ENCODE measurements at regions not wholly inside any gene's neighbourhood (a gene's known extent, or its start where the extent isn't known, plus 50 kb on each side); places are given as distances from the start of the nearest gene placed in this dataset.
A peak's percentile ranks its signal among the peaks of the same experiment; 100 is the strongest.
"Not testable (repeated sequence)": the region's sequence is repeated elsewhere in the genome, so short reads cannot be mapped to it uniquely, and the experiment has no call there.

GRCh38 chr1:148379697-148380096 lies 103.4 kb downstream of the PPIAL4G start:
- DNase-seq (ENCODE audit: low read depth), result no peak
- H3K4me3 ChIP-seq (ENCODE audit: low read length), result no peak overlapping the region
- TF ChIP-seq CTCF (conservative IDR thresholded peaks at IDR 0.05; ENCODE audit: low read length), result no peak

- no peak for DNase-seq (ENCODE audit: low read depth)
- TF ChIP-seq CTCF (conservative IDR thresholded peaks at IDR 0.05; ENCODE audit: low read length), result no peak
- no peak overlapping the region for H3K4me3 ChIP-seq (ENCODE audit: low read length)
Measured at GRCh38 chr1:148379170-148379500, 104.0 kb downstream of the PPIAL4G start.

- DNase-seq (ENCODE audit: low read depth), result not testable (repeated sequence)
Measured at GRCh38 chr1:148377992-148378391, 105.1 kb downstream of the PPIAL4G start.

GRCh38 chr1:148377045-148377444 lies 106.1 kb downstream of the PPIAL4G start:
- not testable (repeated sequence) for H3K4me3 ChIP-seq (ENCODE audit: low read length); DNase-seq (ENCODE audit: low read depth)

More at GRCh38 chr1:148377992-148378391, 105.1 kb downstream of the PPIAL4G start:
- H3K4me3 ChIP-seq (ENCODE audit: low read length), result not testable (repeated sequence)

- TF ChIP-seq CTCF (conservative IDR thresholded peaks at IDR 0.05; ENCODE audit: low read length), result no peak
- no peak for DNase-seq (ENCODE audit: low read depth)
- no peak overlapping the region for H3K4me3 ChIP-seq (ENCODE audit: low read length)
Measured at GRCh38 chr1:148374101-148374500, 109.0 kb downstream of the PPIAL4G start.

- no peak for DNase-seq (ENCODE audit: low read depth)
- no peak for TF ChIP-seq CTCF (conservative IDR thresholded peaks at IDR 0.05; ENCODE audit: low read length)
- H3K4me3 ChIP-seq (ENCODE audit: low read length), result no peak overlapping the region
Measured at GRCh38 chr1:148373192-148373925, 109.7 kb downstream of the PPIAL4G start.

GRCh38 chr1:148372731-148373130 lies 110.4 kb downstream of the PPIAL4G start:
- DNase-seq (ENCODE audit: low read depth), result peak; percentile 15
- H3K4me3 ChIP-seq (ENCODE audit: low read length), result no peak overlapping the region
- TF ChIP-seq CTCF (conservative IDR thresholded peaks at IDR 0.05; ENCODE audit: low read length), result no peak

GRCh38 chr1:148372051-148372726 lies 110.9 kb downstream of the PPIAL4G start:
- not testable (repeated sequence) for H3K4me3 ChIP-seq (ENCODE audit: low read length)
- DNase-seq (ENCODE audit: low read depth), result peak; percentile 63
